Thymus (tissue), 11 donors: ENCODE measurements at regions not wholly inside any gene's neighbourhood (a gene's known extent, or its start where the extent isn't known, plus 50 kb on each side); places are given as distances from the start of the nearest gene placed in this dataset.

Experiments used
- DNase-seq, 9 donors: peaks; one replicate each; pipeline ENCODE4 v3.0.0-alpha.2; 2013; ENCODE audit warnings: low spot score in 9 of 9, low read depth in 6 of 9, missing footprints in 1 of 9
- H3K27ac ChIP-seq, 2 donors: one replicate each; pipeline ENCODE4 v1.5.1; 2013; ENCODE audit warnings: control low read depth in 1 of 2, low read depth in 1 of 2, low read length in 1 of 2, mild to moderate bottlenecking in 1 of 2, moderate library complexity in 1 of 2
- H3K27me3 ChIP-seq, 2 donors: one replicate each; pipeline ENCODE4 v1.5.1; 2013; ENCODE audit warnings: low read length in 1 of 2; ENCODE audit not compliant: control insufficient read depth in 2 of 2, insufficient read depth in 1 of 2
- H3K36me3 ChIP-seq, 2 donors: one replicate each; pipeline ENCODE4 v1.5.1; 2013; ENCODE audit warnings: low read length in 1 of 2, mild to moderate bottlenecking in 1 of 2, moderate library complexity in 1 of 2; ENCODE audit not compliant: control insufficient read depth in 2 of 2, insufficient read depth in 2 of 2
- H3K4me1 ChIP-seq, 2 donors: one replicate each; pipeline ENCODE4 v1.5.1; 2013; ENCODE audit warnings: low read length in 2 of 2; ENCODE audit not compliant: control insufficient read depth in 2 of 2, insufficient read depth in 2 of 2
- H3K4me3 ChIP-seq, 2 donors: one replicate each; pipeline ENCODE4 v1.5.1; 2013; ENCODE audit warnings: low read length in 2 of 2, control low read depth in 1 of 2, mild to moderate bottlenecking in 1 of 2
- H3K9me3 ChIP-seq, 2 donors: one replicate each; pipeline ENCODE4 v1.5.1; 2013; ENCODE audit warnings: low read length in 1 of 2, mild to moderate bottlenecking in 1 of 2; ENCODE audit not compliant: control insufficient read depth in 2 of 2, insufficient read depth in 1 of 2
- WGBS: extraction: QIAGEN DNeasy Blood & Tissue Kit; methylation state at CpG from one replicate; pipeline ENCODE4 v1.1.7; 2013; 5-methylcytosine and 5-hydroxymethylcytosine counted together
- donor health status: healthy.

- no peaks in the 10 kb centered on the region for H3K4me1 ChIP-seq
- H3K4me3 ChIP-seq: no peak overlapping the region
- WGBS: 97% methylated on average over 4 of the region's 4 CpGs
- H3K27me3 ChIP-seq: no peaks in the 10 kb centered on the region
- H3K36me3 ChIP-seq: no peaks in the 10 kb centered on the region
- no peak overlapping the region for H3K27ac ChIP-seq
- DNase-seq: no peak
- H3K9me3 ChIP-seq: no peaks in the 10 kb centered on the region
Observed at GRCh38 chr5:124587280-124587679, 159.2 kb downstream of the ZNF608 start.

DNA sequence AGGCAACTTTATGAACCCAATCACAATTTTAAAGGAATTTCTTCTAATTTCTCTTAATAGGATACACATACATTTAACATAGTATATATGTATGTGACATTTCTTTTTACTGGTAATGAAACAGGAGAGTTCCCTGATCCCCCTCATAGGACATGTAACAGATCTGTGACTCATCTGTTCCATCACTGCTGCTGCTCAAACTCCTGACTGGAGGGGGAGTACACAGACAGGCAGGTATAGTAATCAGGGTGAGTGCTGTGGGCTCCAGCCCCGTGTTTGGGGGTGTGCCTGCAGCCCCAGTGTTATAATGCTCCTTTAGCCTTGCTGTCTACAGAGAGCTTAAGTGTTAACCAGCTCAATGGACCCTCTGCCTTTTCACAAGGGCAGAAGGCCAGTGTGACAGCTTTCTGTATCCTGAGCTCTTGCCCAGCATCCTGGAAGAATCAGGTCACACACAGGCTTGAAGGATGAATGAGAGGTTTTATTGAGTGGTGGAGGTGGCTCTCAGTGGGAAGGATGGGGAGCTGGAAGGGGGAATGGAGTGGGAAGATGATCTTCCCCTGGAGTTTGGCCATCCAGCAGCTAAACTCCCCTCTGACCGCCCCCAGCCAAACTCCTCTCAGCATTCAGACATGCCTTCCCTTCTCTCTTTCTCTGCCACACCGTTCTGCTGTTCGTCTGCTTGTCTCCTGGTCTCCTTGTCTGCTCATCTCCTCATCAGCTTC lies 161.3 kb downstream of the ZNF608 start:
- no peaks in the 10 kb centered on the region for H3K36me3 ChIP-seq
- no peak overlapping the region for H3K4me3 ChIP-seq
- H3K4me1 ChIP-seq: no peaks in the 10 kb centered on the region
- H3K9me3 ChIP-seq: no peaks in the 10 kb centered on the region
- no peaks in the 10 kb centered on the region for H3K27me3 ChIP-seq
- 93% methylated on average over 4 of the region's 4 CpGs for WGBS
- H3K27ac ChIP-seq: no peak overlapping the region
- no peak for DNase-seq

DNA sequence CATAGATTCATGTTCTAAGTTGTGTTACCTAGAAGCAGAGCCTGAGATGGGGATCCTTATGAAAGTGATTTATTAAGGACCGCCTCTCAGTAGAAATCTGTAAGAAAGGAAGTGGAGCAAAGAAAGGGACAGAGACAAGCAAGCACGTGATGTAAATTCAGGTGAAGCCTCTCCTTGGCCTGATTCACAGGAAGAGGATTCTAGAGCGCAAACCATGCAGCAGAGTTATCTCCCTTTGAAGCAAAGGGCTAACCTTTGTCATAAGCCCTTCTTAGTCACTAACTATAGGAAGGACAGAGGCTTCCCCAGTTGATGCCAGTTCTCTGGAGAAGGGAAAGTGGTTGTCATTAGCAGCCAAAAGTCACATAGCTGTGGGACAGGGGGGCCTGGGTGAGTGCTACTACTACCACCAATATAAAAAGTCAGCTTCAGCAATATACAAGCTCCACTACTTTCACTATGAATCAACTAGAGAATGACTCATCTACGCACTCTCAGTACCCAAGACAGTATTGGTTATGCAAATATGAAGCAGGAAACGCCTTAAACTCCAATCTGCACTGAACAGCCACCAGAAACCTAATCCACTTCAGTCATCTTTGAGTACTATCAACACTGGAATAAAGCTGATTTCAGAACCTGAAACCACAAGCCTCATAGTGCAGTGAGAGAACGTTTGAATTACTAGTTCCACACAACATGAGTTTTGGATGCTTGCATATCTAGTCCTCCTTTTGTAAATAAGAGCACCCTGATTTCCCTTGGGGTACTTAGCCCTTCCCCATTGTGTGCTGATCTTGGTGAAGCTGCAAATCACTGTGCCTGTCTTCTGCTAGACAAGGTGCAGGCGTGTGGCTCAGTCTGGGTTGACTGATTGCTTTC lies 162.7 kb downstream of the ZNF608 start:
- 67% methylated on average over 7 of the region's 7 CpGs for WGBS
- Histone ChIP-seq H3K4me1 (no peaks in the 10 kb centered on the region), H3K4me3 (no peak overlapping the region), H3K27ac (no peak overlapping the region), H3K27me3 (no peaks in the 10 kb centered on the region), H3K9me3 (no peaks in the 10 kb centered on the region), H3K36me3 (no peaks in the 10 kb centered on the region)
- DNase-seq: peak in 2 of 9 donors; percentile 16 to 43

- no peaks in the 10 kb centered on the region for H3K9me3 ChIP-seq
- no peaks in the 10 kb centered on the region for H3K36me3 ChIP-seq
- no peaks in the 10 kb centered on the region for H3K27me3 ChIP-seq
- DNase-seq: no peak
- no peaks in the 10 kb centered on the region for H3K4me1 ChIP-seq
- WGBS: 97% methylated on average over 1 of the region's 1 CpG
- H3K4me3 ChIP-seq: no peak overlapping the region
- H3K27ac ChIP-seq: no peak overlapping the region
Observed at GRCh38 chr5:124582561-124582840, 163.9 kb downstream of the ZNF608 start.

- Histone ChIP-seq H3K27ac (no peak overlapping the region), H3K4me1 (no peaks in the 10 kb centered on the region), H3K36me3 (no peaks in the 10 kb centered on the region), H3K4me3 (no peak overlapping the region), H3K27me3 (no peaks in the 10 kb centered on the region), H3K9me3 (no peaks in the 10 kb centered on the region)
- WGBS: 96% methylated on average over 10 of the region's 10 CpGs
- DNase-seq: no peak
Observed at GRCh38 chr5:124581738-124582560, 164.5 kb downstream of the ZNF608 start.

DNA sequence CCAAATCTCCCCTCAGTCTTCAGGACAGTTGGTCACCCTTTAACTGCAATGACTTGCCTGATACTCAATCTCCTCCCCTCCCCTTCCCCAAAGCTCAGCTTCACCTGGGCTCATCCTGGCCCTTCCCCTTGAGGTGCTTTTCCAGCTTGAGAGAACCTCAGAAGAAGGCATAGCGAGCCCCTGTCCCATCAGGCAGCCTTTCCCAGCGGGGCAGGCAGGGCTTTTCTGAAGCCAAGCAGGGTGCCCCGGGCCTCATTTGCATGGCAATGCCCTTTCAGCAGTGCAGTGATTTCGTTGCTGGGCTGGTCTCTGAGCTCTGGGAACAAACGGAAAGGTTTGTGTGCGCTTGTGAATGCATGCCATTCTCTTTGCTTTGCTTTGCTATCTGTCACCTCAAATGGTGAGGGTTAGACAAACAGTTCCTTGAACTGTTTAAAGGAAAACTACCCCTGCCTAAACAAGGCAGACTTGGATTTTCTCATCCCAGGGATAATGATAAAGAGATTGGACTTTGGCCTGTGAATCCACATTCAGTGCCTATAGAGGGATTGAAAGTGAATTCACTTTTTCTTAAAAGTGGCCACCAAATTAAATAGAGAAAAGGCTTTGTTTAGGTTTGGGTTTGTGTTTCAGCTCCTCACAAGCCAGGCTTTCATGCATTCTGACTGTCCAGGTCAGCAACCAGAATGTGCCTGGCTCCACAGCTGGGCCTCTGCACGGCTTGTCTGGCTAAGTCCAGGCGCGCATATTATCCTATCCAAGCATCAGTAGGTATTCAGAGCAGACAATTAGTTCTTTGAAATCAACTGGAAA lies 165.3 kb downstream of the ZNF608 start:
- Histone ChIP-seq H3K9me3 (no peaks in the 10 kb centered on the region), H3K4me1 (no peaks in the 10 kb centered on the region), H3K27ac (no peak overlapping the region), H3K36me3 (no peaks in the 10 kb centered on the region), H3K27me3 (no peaks in the 10 kb centered on the region), H3K4me3 (no peak overlapping the region)
- no peak for DNase-seq
- 94% methylated on average over 9 of the region's 9 CpGs for WGBS

DNA sequence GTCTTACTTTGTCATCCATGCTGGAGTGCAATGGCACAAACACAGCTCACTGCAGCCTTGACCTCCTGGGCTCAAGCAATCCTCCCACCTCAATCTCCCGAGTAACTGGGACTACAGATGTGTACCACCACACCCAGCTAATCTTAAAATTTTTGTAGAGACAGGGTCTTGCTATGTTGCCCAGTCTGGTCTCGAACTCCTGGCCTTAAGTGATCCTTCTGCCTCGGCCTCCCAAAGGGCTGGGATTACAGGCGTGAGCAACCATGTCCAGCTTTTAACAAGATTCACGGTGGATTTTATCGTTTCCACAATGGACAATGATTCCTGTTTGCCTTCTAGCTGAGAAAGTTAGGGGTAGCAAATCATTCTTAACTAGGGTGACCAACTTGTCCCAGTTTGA lies 165.9 kb downstream of the ZNF608 start:
- Histone ChIP-seq H3K9me3 (no peaks in the 10 kb centered on the region), H3K4me1 (no peaks in the 10 kb centered on the region), H3K27me3 (no peaks in the 10 kb centered on the region), H3K27ac (no peak overlapping the region), H3K36me3 (no peaks in the 10 kb centered on the region), H3K4me3 (no peak overlapping the region)
- WGBS: 78% methylated on average over 6 of the region's 6 CpGs
- no peak for DNase-seq

- 54% methylated on average over 4 of the region's 4 CpGs for WGBS
- no peaks in the 10 kb centered on the region for H3K4me1 ChIP-seq
Observed at GRCh38 chr5:124576848-124577409, 169.5 kb downstream of the ZNF608 start.

More at GRCh38 chr5:124576848-124577409, 169.5 kb downstream of the ZNF608 start:
- Histone ChIP-seq H3K9me3 (no peaks in the 10 kb centered on the region), H3K4me3 (no peak overlapping the region), H3K27me3 (no peaks in the 10 kb centered on the region), H3K27ac (no peak overlapping the region), H3K36me3 (no peaks in the 10 kb centered on the region)
- DNase-seq: no peak
